ENCODE measurements at regions not wholly inside any gene's neighbourhood (a gene's known extent, or its start where the extent isn't known, plus 50 kb on each side); places are given as distances from the start of the nearest gene placed in this dataset.

DNA sequence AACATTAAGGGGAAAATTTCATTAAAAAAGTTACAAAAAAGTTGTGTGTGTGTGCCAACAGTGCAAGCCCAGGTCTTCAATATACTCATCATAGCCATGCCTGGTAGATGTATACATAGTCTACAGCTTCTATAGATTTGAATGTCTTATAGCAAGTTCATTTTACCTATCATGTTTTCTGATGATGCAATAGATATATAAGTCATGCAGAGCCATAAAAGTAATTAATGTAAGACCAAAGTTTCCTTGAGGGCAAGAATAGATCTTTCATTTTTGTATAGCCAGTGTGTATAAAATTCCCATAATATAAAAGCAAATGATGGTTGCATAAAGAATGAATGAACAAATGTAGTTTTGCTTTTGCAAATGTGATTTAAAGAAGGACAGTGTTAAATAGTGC lies 1138.4 kb downstream of the TBL1XR1 start:
- TF ChIP-seq, protein P1, sequence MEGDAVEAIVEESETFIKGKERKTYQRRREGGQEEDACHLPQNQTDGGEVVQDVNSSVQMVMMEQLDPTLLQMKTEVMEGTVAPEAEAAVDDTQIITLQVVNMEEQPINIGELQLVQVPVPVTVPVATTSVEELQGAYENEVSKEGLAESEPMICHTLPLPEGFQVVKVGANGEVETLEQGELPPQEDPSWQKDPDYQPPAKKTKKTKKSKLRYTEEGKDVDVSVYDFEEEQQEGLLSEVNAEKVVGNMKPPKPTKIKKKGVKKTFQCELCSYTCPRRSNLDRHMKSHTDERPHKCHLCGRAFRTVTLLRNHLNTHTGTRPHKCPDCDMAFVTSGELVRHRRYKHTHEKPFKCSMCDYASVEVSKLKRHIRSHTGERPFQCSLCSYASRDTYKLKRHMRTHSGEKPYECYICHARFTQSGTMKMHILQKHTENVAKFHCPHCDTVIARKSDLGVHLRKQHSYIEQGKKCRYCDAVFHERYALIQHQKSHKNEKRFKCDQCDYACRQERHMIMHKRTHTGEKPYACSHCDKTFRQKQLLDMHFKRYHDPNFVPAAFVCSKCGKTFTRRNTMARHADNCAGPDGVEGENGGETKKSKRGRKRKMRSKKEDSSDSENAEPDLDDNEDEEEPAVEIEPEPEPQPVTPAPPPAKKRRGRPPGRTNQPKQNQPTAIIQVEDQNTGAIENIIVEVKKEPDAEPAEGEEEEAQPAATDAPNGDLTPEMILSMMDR (IDR thresholded peaks at IDR 0.05) = no peak
- TF ChIP-seq POLR2A (IDR thresholded peaks at IDR 0.05) = no peak

All from thyroid gland (tissue), 4 donors.